HG02678 (cell line): ENCODE measurements at regions not wholly inside any gene's neighbourhood (a gene's known extent, or its start where the extent isn't known, plus 50 kb on each side); places are given as distances from the start of the nearest gene placed in this dataset.

Experiments used
- ATAC-seq: cut with Tn5 transposase; IDR thresholded peaks from one replicate; pipeline ENCODE4 v1.9.1; 2021; ENCODE audit warnings: mild to moderate bottlenecking, moderate library complexity; ENCODE audit not compliant: unreplicated experiment

- ATAC-seq = no peak
These were observed 1494.4 kb downstream of the STIM2 start for GRCh38 chr4:28354880-28355656.

DNA sequence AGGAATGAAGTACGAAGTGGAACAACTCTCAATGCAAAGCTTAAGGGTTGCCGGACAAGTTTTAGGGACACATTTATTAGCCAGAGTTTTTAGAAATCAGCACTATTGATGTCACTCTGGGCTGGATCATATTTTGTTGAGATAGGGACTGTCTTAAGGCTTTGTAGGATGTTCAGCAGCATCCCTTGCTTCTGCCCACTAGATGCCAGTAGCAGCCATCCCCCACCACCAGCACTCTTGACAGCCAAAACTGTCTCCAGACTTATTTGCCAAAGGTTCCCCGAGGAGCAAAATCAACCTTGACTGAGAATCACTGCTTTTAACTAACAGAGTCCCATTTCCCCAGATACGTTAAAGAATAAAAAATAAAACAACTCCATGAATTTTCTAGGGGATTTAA is 1497.3 kb downstream of the STIM2 start:
- no peak for ATAC-seq

- ATAC-seq = no peak
These were observed 1498.0 kb downstream of the STIM2 start for GRCh38 chr4:28358606-28359005.

DNA sequence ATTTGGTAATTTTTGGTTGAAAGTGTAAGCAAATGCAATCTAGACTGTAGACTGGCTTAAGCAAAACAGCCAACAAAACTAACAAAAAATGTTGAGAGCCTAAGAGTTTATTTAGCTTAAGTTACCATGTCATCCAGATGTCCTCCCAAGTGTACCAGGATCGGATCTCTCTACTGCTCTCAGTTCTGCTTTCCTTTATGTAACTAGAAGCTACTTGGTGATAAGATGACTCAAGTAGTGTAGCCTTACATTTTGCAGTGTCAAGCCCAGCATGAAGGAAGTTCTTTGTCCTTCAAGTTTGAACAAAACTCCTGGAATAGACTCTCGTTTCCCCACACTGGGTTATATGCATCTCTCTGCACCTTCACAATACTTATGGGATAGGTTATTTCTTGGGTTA is 1500.0 kb downstream of the STIM2 start:
- ATAC-seq = no peak

DNA sequence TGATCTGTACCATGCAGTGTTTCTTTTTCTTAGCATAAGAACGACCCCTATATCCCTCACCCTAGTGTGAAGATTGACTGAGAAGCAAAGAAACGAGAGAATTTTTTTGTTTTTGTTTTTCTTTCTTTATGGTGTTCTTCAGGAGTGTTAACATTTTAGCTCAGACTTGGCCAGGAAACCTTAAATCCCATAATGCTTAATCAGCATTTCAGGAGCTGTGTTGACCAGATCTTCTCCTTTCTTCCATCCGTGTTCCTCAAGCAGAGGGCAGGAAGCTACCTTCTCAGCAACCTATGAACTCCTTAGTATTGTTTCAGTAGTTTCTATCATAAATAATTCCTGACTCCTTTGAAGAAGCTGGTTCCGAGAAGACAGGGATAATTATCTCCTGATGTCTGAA is 1501.5 kb downstream of the STIM2 start:
- no peak for ATAC-seq

DNA sequence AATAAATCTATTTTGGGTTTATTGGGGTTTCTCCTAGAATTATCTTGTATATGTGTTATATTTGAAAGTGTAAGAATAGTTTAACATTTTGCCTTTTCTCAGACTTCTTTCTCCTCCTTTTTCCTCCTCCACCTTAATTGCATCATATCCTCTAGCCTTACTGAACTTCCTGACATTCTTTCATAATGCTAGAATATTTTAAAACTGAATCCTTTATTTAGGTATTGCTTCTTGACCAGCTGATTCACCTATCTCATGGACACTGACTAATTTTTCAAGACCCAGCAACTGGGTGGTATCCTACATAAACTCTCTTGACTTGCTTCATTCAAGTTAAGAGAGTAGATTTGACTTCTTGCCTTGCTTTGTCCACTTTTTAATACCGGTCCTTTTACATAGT is 1508.9 kb downstream of the STIM2 start:
- no peak for ATAC-seq

DNA sequence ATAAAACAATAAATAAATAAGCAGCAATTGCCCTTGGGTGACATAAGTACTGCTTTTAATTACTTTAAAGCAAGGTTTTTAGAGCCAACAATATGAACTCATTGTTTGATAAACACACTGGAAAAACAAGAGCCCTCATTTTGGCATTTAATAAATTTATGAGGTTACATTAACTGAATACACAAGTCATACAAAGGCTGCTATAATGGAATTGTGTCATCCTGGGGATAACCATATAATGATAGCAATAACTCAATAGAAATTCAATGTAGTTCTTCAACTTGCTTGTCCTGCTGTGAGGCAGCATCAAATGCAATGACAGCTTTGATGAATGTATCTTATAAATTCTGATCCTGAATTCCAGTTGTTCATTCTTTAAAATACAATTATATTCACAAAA is 1512.5 kb downstream of the STIM2 start:
- no peak for ATAC-seq

GRCh38 chr4:28373601-28374000 is 1513.0 kb downstream of the STIM2 start:
- ATAC-seq = no peak

- ATAC-seq = no peak
These were observed 1517.6 kb downstream of the STIM2 start for GRCh38 chr4:28378109-28378830.

GRCh38 chr4:28385801-28386200 is 1525.2 kb downstream of the STIM2 start:
- ATAC-seq = no peak

GRCh38 chr4:28386776-28387175 is 1526.1 kb downstream of the STIM2 start:
- no peak for ATAC-seq

DNA sequence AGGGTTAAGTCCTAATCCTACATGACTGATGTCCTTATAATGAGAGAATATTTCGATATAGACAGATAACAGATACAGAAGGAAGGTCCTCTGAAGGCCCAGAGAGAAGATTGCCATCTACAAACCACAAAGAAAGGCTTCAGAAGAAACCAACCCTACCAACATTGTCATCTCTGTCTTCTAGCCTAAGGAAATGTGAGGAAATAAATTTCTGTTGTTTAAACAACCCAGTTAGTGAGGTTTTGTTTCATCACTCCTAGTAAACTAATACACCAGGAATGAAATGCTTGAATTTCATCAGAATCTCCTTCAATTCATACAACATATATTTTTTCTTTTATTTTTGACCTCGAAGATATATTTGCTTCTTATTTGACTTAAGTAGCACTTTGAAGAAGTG is 1527.8 kb downstream of the STIM2 start:
- ATAC-seq = no peak

DNA sequence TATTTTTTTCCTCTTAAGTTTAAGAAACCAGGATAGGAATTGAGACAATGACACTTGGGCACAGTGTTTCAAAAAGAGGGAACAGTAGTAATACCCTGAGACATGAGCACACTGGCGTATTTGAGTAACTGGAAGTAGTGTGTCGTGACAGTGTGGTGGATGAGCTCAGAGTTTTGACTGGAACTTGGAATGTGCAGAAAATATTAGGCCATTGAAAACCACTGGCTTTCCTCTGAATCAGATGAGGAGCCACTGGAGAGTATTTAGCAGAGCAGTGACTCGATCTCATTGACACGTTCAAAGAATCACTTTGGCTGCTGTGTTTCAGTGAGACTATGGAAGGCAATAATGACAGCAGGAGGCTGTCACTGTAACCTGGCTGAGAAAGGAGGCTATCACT is 1531.2 kb downstream of the STIM2 start:
- ATAC-seq = no peak

- ATAC-seq = no peak
These were observed 1542.1 kb downstream of the STIM2 start for GRCh38 chr4:28402751-28403150.

DNA sequence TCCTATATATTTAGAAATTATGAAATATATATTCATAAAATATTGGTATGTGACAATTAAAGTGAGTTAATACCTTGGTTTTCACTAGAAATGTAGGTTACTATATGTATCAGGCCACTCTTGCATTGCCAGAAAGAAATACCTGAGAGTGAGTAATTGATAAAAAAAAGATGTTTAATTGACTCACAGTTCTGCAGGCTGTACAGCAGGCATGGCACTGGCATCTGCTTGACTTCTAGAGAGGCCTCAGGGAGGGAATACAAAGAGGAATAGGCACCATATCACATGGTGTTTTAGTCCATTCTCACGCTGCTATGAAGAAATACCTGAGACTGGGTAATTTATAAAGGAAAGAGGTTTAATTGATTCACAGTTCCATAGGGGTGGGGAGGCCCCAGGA is 1560.6 kb downstream of the STIM2 start:
- ATAC-seq = no peak

DNA sequence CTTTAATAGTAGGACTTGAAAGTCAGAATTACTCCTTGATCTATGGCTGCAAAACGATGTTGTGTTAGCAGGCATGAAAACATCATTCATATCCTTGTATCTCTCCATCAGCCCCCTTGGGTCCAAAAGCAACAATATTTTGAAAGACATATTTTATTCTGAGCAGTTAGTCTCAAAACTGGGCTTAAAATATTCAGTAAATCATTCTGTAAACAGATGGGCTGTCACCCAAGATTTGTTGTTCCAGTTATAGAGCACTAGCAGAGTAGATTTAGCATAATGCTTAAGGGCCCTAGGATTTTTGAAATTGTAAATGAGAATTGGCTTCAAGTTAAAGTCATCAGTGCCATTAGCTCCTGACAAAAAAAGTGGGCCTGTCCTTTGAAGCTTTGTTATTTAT is 1565.6 kb downstream of the STIM2 start:
- no peak for ATAC-seq

GRCh38 chr4:28427306-28428085 is 1566.9 kb downstream of the STIM2 start:
- no peak for ATAC-seq

DNA sequence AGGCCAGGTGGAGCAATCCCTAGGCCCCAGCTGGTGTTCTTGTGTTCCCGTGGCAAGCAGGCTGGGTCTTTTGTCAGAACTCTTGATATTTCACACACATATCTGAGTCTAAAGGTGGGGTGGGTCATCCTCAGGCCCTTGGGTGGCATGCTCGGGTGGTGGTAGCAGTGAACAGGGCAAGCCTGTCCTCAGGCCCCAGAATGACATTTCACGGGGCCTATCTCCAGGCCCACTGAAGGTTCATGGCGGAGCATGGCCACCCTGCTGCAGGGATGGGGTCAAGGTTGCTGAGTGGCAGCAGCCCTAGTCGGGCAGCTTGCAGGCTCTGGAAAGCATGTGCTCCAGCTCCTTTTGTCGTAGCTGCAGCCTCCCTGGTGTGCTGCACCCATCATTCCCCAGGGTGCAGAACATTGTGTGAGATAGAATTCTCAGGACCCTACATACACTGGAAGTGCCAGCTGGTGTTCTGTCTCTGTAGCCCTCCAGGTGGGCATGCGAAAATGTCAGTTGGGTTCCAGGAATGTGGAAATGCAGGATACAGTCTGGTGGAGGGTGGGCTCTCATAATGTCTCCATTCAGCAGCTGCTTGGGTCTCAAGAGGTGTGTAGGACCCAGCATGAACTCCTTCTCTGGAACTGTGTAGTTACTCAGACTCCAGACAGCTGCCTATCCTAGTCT is 1571.8 kb downstream of the STIM2 start:
- ATAC-seq = no peak

DNA sequence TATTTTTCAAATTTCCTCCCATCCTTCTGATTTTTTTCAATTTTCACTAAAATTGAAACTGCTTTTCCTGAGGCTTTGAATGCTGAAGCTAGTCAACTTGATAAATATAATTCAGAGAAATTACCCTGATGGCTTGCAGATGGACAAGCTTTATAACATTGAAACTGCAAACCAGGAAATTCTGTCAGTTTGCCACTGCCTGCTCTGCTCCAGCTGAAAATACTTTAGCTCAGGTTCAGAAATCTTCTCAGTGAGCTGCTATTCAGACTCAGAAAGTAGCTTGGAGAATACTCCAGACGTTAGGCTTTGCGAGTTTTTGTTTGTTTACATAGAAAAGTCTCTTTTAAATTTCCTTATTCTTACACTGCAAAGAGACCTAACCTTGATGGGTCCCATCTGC is 1574.7 kb downstream of the STIM2 start:
- ATAC-seq = no peak

DNA sequence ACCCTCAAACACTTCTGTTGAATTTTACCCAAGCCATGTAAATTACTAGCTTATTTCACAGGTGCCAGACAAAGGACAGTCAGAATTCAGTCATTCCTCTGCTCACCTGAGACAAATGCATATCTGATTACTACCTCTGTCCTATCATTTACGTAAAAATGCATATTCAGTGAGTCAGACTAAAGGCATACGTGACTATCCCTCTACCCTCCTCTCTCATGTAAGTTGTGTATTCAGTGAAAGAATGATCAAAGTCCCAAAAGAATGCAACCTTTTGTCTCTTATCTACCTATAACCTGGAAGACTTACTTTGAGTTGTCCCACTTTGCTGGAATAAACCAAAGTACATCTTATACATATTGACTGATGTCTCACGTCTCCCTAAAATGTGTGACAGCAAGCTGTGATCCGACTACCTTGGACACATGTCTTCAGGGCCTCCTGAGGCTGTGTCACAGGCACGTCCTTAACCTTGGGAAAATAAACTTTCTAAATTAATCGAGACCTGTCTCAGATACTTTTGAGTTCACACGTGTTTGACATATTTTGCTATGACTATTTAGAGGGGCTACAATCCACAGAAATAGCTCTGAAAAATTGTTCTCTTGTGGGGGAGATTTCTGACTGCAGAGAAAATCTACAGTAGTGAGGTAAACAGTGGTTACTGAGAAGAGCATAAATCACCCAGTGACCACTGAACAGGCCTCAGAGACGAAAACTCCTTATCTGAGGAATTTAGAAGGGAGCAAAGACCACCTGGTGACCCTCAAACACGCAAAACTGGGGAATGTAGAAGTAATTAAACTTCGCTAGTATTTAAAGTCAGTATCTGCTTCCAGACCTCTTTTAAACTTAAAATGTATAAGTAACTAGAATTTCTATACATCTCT is 1575.8 kb downstream of the STIM2 start:
- no peak for ATAC-seq
